Hepatocyte (in vitro differentiated cells): ENCODE measurements at regions not wholly inside any gene's neighbourhood (a gene's known extent, or its start where the extent isn't known, plus 50 kb on each side); places are given as distances from the start of the nearest gene placed in this dataset.

Source experiments
- CTCF ChIP-seq: fragments of 200-600 bp; sonication (generic); IDR thresholded peaks from 2 replicates; pipeline ENCODE4 v1.5.1; 2016; ENCODE audit warnings: antibody characterized with exemption, mild to moderate bottlenecking; ENCODE audit not compliant: poor library complexity
- EZH2 ChIP-seq: fragments of 200-600 bp; sonication (generic); IDR thresholded peaks from 2 replicates; pipeline ENCODE4 v1.6.1; 2016; ENCODE audit warnings: antibody characterized with exemption, mild to moderate bottlenecking, borderline replicate concordance
- EZH2phosphoT487 ChIP-seq: fragments of 200-600 bp; sonication (generic); IDR thresholded peaks from one replicate; pipeline ENCODE4 v1.6.1; 2018; ENCODE audit warnings: antibody characterized with exemption, mild to moderate bottlenecking, low read depth, moderate library complexity; ENCODE audit not compliant: unreplicated experiment, severe bottlenecking

- TF ChIP-seq CTCF (no peak), EZH2 (no peak), EZH2phosphoT487 (no peak)
Measured at GRCh38 chrX:96126182-96126581, 558.5 kb upstream of the DIAPH2 start.
